Upper lobe of right lung (tissue), 1 donor: ENCODE measurements at regions not wholly inside any gene's neighbourhood (a gene's known extent, or its start where the extent isn't known, plus 50 kb on each side); places are given as distances from the start of the nearest gene placed in this dataset.
A peak's percentile ranks its signal among the peaks of the same experiment; 100 is the strongest.

ENCODE experiments used
- ATAC-seq: fragments of 200-7000 bp; cut with Tn5 transposase; one replicate; pipeline ENCODE4 v1.9.1; 2020; ENCODE audit warnings: mild to moderate bottlenecking, moderate library complexity
- DNase-seq: peaks from one replicate; pipeline ENCODE4 v3.0.0-alpha.2; 2020
- H3K27ac ChIP-seq: fragments of 200-600 bp; one replicate; pipeline ENCODE4 v1.8.0; 2022
- H3K27me3 ChIP-seq: fragments of 200-600 bp; one replicate; pipeline ENCODE4 v1.8.0; 2022; ENCODE audit warnings: mild to moderate bottlenecking
- H3K36me3 ChIP-seq: fragments of 200-600 bp; one replicate; pipeline ENCODE4 v1.8.0; 2022
- H3K4me1 ChIP-seq: fragments of 200-600 bp; one replicate; pipeline ENCODE4 v1.8.0; 2022
- H3K4me3 ChIP-seq: fragments of 200-600 bp; one replicate; pipeline ENCODE4 v1.8.0; 2022; ENCODE audit warnings: mild to moderate bottlenecking
- H3K9me3 ChIP-seq: fragments of 200-600 bp; one replicate; pipeline ENCODE4 v1.8.0; 2022
- CTCF ChIP-seq: fragments of 200-600 bp; IDR thresholded peaks from one replicate; pipeline ENCODE4 v1.8.0; 2022; ENCODE audit warnings: antibody characterized with exemption
- intact Hi-C: fragments of 100-400 bp; cut with DNase I; formaldehyde crosslinking; loops from one replicate; pipeline ENCODE4 v1.11.0; 2022
- donor health status: DM: no; HTN: yes; CAD: no; lungs with severe emphysema.

- peak; percentile 21 for ATAC-seq
Observed at GRCh38 chr1:101081496-101082488, 56.2 kb upstream of the DPH5 start.

GRCh38 chr1:101080859-101081258, 55.3 kb upstream of the DPH5 start:
- no peak for DNase-seq
- Histone ChIP-seq H3K4me3 (no peak overlapping the region), H3K9me3 (no peaks in the 10 kb centered on the region), H3K36me3 (no peaks in the 10 kb centered on the region), H3K27me3 (no peaks in the 10 kb centered on the region), H3K27ac (no peak overlapping the region), H3K4me1 (no peaks in the 10 kb centered on the region)
- no peak for ATAC-seq
- intact Hi-C loops, result no loop called here
- no peak for TF ChIP-seq CTCF

More at GRCh38 chr1:101081496-101082488, 56.2 kb upstream of the DPH5 start:
- Histone ChIP-seq H3K27me3 (no peaks in the 10 kb centered on the region), H3K9me3 (no peaks in the 10 kb centered on the region), H3K4me1 (no peaks in the 10 kb centered on the region), H3K4me3 (no peak overlapping the region), H3K27ac (no peak overlapping the region), H3K36me3 (no peaks in the 10 kb centered on the region)
- intact Hi-C loops, result no loop called here
- DNase-seq, result no peak
- no peak for TF ChIP-seq CTCF

GRCh38 chr1:101079341-101079740, 53.8 kb upstream of the DPH5 start:
- intact Hi-C loops, result no loop called here
- H3K27ac ChIP-seq, result no peak overlapping the region
- H3K36me3 ChIP-seq, result no peaks in the 10 kb centered on the region
- H3K27me3 ChIP-seq, result no peaks in the 10 kb centered on the region
- H3K4me1 ChIP-seq, result no peaks in the 10 kb centered on the region
- no peak for DNase-seq
- ATAC-seq, result no peak
- TF ChIP-seq CTCF, result no peak
- no peaks in the 10 kb centered on the region for H3K9me3 ChIP-seq
- H3K4me3 ChIP-seq, result no peak overlapping the region

GRCh38 chr1:101077849-101078248, 52.3 kb upstream of the DPH5 start:
- ATAC-seq, result no peak
- no peak overlapping the region for H3K4me3 ChIP-seq
- H3K36me3 ChIP-seq, result no peaks in the 10 kb centered on the region
- no peak for TF ChIP-seq CTCF
- H3K27me3 ChIP-seq, result no peaks in the 10 kb centered on the region
- no peaks in the 10 kb centered on the region for H3K4me1 ChIP-seq
- no peaks in the 10 kb centered on the region for H3K9me3 ChIP-seq
- no peak overlapping the region for H3K27ac ChIP-seq
- intact Hi-C loops, result no loop called here
- DNase-seq, result no peak

- ATAC-seq, result no peak
- no peaks in the 10 kb centered on the region for H3K9me3 ChIP-seq
- H3K4me3 ChIP-seq, result no peak overlapping the region
- intact Hi-C loops, result no loop called here
- DNase-seq, result no peak
- no peaks in the 10 kb centered on the region for H3K27me3 ChIP-seq
- H3K36me3 ChIP-seq, result no peaks in the 10 kb centered on the region
- no peak overlapping the region for H3K27ac ChIP-seq
- no peak for TF ChIP-seq CTCF
- no peaks in the 10 kb centered on the region for H3K4me1 ChIP-seq
Observed at GRCh38 chr1:101075926-101076325, 50.3 kb upstream of the DPH5 start.
